ENCODE measurements at regions not wholly inside any gene's neighbourhood (a gene's known extent, or its start where the extent isn't known, plus 50 kb on each side); places are given as distances from the start of the nearest gene placed in this dataset.

DNA sequence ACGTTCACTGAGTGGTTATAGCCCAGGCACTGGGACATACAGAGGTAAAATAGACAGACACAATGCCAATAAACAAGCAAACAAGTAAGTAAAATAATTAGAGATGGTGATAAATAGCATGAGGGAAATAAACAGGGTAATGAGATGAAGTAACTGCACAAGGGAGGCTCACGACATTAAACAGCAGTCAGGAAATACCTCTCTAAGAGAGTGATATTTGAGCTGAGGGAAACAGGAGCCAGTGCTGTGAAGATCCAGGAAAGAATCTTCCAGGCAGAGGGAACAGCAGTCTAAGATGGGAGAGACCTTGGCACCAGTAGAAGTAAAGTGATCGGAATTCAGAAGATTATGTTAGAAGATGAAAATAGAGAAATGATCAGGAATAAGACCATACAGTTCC, 279.4 kb downstream of the HINT1 start:
- TF ChIP-seq, protein P1, sequence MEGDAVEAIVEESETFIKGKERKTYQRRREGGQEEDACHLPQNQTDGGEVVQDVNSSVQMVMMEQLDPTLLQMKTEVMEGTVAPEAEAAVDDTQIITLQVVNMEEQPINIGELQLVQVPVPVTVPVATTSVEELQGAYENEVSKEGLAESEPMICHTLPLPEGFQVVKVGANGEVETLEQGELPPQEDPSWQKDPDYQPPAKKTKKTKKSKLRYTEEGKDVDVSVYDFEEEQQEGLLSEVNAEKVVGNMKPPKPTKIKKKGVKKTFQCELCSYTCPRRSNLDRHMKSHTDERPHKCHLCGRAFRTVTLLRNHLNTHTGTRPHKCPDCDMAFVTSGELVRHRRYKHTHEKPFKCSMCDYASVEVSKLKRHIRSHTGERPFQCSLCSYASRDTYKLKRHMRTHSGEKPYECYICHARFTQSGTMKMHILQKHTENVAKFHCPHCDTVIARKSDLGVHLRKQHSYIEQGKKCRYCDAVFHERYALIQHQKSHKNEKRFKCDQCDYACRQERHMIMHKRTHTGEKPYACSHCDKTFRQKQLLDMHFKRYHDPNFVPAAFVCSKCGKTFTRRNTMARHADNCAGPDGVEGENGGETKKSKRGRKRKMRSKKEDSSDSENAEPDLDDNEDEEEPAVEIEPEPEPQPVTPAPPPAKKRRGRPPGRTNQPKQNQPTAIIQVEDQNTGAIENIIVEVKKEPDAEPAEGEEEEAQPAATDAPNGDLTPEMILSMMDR (IDR thresholded peaks at IDR 0.05; ENCODE audit: low read length) = no peak
- no peak for TF ChIP-seq EZH2 (IDR thresholded peaks at IDR 0.05; ENCODE audit: borderline replicate concordance, low read length)
